Stimulated activated CD8-positive, alpha-beta memory T cell treated with anti-CD3 and anti-CD28 coated beads, Interleukin-15, amount 100 ng/mL, for 24 hours (primary cell): ENCODE measurements at regions not wholly inside any gene's neighbourhood (a gene's known extent, or its start where the extent isn't known, plus 50 kb on each side); places are given as distances from the start of the nearest gene placed in this dataset.

Source experiments
- DNase-seq: peaks from one replicate; pipeline ENCODE4 v3.0.0-alpha.2; 2020; ENCODE audit warnings: low read depth

DNA sequence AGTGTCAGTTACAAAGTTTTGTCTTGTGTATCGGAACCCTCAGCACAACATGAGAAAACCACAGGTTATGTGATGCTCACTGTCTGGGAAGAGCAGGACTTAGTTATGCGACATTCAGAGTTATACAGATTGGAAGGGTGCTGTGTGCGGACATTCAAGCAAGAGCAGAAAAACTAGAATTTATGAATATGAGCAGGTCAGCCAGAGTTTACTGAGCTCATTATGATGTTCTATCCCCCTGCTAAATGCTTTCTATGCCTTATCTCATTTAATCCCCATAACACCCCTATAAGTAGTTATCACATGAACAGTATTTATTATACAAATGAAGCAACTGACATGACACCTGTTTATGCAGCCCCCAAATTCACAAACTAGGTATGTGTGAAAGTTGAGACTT, 1083.2 kb downstream of the FLRT2 start:
- no peak for DNase-seq

- DNase-seq = no peak
Measured at GRCh38 chr14:86604561-86604960, 1074.6 kb downstream of the FLRT2 start.

DNA sequence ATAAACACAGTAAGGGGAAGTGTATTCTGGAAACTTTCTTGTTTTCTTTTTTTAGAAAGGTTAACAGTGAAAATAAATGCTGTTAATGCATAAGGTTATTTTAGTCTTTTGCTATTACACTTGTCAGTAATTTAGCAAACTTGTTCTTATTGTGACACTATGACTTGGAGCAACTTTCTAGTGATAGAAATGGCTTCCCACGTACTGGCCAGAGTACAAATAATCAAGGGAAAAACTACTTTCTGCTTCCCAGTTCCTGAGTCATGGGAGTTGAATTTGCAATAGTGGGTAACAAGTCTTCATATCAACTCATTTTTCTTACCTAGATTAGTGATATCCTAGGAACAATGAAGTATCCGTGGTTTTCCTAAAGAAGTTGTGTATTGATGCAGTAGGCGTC, 1072.3 kb downstream of the FLRT2 start:
- DNase-seq = no peak

DNA sequence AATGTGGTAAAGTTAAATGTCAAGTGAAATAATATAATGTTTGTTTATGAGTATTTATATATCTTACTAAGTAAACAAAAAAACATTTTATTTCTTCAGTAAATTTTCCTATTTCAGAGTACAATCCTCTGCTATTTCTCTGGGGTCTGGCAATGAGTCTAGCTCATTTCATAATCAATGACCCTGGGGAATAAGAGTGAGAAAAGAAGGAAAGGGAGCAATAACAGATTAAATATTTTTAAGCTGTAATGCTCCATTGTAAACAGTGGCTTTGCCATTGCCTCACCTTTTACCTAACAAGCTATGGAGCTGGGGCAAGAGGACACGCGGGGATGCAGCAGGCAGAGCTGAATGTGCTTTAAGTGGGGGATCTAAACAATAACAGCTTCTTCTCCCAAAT, 1071.9 kb downstream of the FLRT2 start:
- no peak for DNase-seq

GRCh38 chr14:86597279-86597678, 1067.3 kb downstream of the FLRT2 start:
- DNase-seq = no peak

GRCh38 chr14:86596024-86596423, 1066.1 kb downstream of the FLRT2 start:
- no peak for DNase-seq

- no peak for DNase-seq
Measured at GRCh38 chr14:86575141-86575540, 1045.2 kb downstream of the FLRT2 start.

DNA sequence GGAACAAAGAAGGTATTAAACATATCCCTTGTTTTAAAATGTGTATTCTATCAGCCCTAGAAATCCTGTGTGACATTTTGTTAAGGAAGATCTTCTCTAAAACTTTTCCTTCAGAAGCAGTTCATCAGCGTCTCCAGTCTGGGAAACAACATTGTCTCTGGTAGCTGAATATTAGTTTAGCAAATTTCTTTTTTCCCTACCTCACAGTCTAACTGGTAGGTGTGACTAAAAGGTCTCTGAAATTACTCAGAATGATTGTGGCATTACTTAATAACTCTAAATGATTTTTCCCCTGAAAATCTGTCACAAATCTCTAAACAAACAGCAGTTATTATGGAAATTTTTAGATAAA, 1044.8 kb downstream of the FLRT2 start:
- DNase-seq = no peak

- DNase-seq = no peak
Measured at GRCh38 chr14:86574051-86574777, 1044.3 kb downstream of the FLRT2 start.

DNA sequence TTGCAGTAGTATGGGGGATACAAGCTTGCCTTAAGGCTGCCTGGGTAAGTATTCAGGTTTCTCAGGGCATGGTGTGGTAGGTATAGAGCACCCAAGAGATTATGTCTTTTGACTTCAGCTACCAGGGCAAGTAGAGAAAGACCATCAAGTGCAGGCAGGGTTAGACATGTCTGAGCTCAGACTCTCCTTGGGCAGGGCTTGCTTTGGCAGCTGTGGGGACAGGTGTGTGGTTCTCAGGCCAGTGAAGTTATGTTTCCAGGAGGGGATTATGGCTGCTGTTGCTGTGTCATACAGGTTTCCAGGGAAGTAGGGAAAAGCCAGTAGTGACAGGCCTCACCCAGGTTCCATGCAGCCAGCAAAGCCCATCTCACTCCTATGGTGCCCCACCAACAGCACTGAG, 1040.4 kb downstream of the FLRT2 start:
- no peak for DNase-seq

- no peak for DNase-seq
Measured at GRCh38 chr14:86543521-86543920, 1013.6 kb downstream of the FLRT2 start.

GRCh38 chr14:86541972-86542371, 1012.0 kb downstream of the FLRT2 start:
- no peak for DNase-seq

DNA sequence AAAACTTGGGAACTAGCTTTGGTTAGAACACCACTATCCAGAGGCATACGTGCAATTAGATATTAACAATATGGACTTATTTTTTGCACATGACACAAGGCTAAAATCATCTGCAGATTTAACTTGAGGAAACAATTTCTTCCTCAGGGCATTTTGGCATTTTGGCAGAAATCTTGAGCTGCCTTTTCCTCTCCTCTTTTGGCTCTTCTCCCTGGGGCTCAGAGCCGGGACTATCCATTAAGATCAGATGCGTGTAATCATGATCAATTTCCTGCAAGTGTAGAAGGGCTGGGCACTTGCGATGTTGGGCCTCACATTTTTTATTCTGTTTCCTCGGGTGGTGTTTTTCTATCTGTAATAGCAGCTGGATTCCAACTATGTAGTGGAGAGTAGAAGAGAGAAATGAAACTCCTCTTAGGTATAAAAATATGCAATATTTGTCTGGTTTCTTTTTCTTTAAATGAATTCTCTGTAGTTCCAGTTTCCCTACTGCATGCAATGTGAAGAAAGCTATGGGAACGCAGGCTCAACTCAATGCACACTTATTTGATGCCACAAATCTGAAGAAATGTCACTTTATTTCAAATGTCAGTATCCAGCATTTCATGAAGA, 1010.8 kb downstream of the FLRT2 start:
- DNase-seq = no peak

DNA sequence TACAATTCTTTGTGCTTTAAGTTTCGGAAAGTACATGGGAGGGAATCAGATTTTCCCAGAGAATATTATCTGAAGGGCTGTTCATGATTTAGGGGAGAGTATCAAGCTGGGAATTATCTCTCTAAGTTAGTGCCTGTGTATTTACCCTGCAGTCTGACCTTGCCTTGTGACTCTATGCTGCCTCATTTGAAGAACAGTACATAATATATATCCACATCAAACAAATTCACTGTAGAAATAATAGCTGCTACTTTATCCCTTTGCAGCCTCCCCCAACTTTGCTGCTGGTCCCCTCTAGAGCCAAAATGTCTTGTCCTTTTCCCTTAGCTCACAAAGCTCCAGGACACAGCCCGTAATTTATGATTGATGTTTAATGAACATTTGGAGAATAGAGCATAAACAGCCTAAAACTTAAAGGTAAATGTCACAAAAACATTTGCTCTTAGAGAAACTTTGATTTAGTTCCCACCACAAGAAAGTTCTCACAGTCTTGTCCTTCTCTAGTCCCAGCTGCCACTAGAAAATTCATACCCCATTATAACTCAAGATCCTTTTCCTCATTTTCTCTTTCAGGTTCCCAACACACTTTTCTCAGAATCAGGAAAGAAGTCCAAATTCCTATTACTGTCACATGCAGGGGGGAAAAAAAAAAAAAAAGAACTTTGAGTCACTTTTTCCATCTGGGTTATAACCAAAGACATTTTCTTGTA, 1009.6 kb downstream of the FLRT2 start:
- DNase-seq = no peak

DNA sequence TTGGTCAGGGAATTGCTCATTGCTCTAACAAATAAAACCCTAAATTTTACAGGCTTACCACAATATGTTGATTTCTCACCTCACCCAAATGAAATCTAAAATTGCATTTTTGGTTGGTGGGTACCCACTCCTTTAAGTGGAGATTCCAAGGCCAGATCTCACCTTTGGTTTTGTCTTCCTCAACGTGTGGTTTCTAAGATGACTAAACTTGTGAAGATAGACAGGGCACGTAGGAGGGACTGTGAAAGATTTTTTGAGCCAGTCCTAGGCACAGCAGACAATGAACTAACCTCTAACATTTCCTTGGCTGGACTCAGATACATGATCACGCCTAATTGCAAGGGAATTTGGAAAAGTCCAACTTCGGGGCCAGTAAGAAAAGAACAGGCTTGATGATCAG, 1003.9 kb downstream of the FLRT2 start:
- no peak for DNase-seq

DNA sequence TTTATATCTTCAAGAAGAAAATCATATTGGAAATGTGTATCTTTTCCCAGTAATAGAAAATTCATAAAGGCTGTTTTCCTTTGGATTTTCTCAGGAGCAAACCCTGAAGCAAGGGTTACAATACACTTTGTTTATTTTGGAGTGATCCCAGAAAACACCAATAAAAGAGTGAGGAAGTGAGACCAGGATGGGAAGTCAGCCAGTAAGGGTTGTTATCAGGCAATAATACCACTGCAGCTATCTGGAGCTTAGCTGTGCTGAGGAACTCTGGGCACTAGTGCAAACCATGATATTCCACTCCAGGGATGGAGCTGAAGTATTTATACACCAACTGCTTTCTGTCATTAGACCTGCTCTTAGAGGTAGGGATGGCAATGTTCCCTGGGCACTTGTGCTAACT, 1002.3 kb downstream of the FLRT2 start:
- no peak for DNase-seq

- no peak for DNase-seq
Measured at GRCh38 chr14:86530457-86530856, 1000.5 kb downstream of the FLRT2 start.

- DNase-seq = no peak
Measured at GRCh38 chr14:86527312-86527711, 997.4 kb downstream of the FLRT2 start.

GRCh38 chr14:86525673-86526072, 995.7 kb downstream of the FLRT2 start:
- no peak for DNase-seq

- no peak for DNase-seq
Measured at GRCh38 chr14:86521843-86522242, 991.9 kb downstream of the FLRT2 start.

- no peak for DNase-seq
Measured at GRCh38 chr14:86521031-86521730, 991.2 kb downstream of the FLRT2 start.

GRCh38 chr14:86518298-86518697, 988.4 kb downstream of the FLRT2 start:
- DNase-seq = no peak

DNA sequence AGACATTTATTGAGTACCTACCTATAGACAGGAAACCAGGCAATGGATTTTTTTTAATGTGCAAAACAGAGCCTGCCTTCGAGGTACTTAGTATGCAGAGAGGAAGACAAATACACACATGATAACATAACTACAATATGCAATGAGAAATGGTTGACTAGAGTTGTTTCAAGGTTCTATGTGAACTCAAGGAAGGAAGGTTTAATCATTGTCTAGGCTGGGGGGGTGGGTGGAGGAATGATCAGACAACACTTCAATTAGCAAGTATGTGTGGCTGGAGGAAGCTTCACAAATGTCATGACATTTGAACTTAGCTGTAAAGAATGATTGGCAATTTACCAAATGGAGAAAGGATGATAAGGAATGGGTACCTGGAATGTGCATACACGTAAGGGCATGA, 985.3 kb downstream of the FLRT2 start:
- no peak for DNase-seq
